Uterus (tissue), 2 donors: ENCODE measurements at regions not wholly inside any gene's neighbourhood (a gene's known extent, or its start where the extent isn't known, plus 50 kb on each side); places are given as distances from the start of the nearest gene placed in this dataset.

Experiments
- CTCF ChIP-seq, 4 experiments: fragments of 200-600 bp in 2 of 4; fragments of 450-650 bp in 2 of 4; sonication (generic) in 2 of 4; IDR thresholded peaks; one replicate each; pipeline ENCODE4 v1.5.1; 2016 to 2019; ENCODE audit warnings: antibody characterized with exemption in 4 of 4, mild to moderate bottlenecking in 2 of 4, moderate library complexity in 1 of 4
- POLR2A ChIP-seq, 2 donors: fragments of 450-650 bp; IDR thresholded peaks; one replicate each; pipeline ENCODE4 v1.6.1; 2016; ENCODE audit warnings: antibody characterized with exemption in 2 of 2, mild to moderate bottlenecking in 1 of 2, moderate library complexity in 1 of 2

GRCh38 chr13:30559274-30559673, 58.4 kb upstream of the USPL1 start:
- TF ChIP-seq POLR2A (IDR thresholded peaks at IDR 0.05) (no peak), CTCF (IDR thresholded peaks at IDR 0.05) (no peak)
